ENCODE measurements at regions not wholly inside any gene's neighbourhood (a gene's known extent, or its start where the extent isn't known, plus 50 kb on each side); places are given as distances from the start of the nearest gene placed in this dataset.
A peak's percentile ranks its signal among the peaks of the same experiment; 100 is the strongest.

- TF ChIP-seq CTCF (IDR thresholded peaks at IDR 0.05; ENCODE audit: control insufficient read depth, insufficient read depth, low read depth, low read length, missing control alignments): no peak
- peak; percentile 75 for DNase-seq (ENCODE audit: low read depth)
- no peak overlapping the region for H3K4me3 ChIP-seq (ENCODE audit: control insufficient read depth, low read depth, low read length)
Observed at GRCh38 chr6:40962241-40962640, 76.8 kb downstream of the UNC5CL start.

DNA sequence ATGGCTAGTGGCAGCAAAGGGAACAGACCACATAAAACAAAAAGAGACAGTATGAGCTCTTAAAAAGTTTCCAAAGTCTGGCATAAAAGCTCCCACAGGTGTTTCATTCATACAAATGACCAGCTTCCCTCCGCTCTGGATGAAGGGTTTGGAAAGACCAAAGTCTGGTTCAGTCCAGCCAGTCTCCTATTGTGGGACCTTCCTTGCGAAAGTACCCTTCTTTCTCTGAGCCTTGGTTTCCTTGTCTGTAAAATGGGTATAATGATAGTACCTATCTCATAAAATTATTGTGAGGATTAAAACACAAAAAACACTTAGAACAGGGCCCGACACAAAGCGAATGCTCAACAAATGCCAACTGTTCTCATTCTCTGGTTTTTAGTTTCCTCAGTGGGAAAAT, 77.2 kb downstream of the UNC5CL start:
- DNase-seq (ENCODE audit: low read depth): no peak
- no peak overlapping the region for H3K4me3 ChIP-seq (ENCODE audit: control insufficient read depth, low read depth, low read length)
- TF ChIP-seq CTCF (IDR thresholded peaks at IDR 0.05; ENCODE audit: control insufficient read depth, insufficient read depth, low read depth, low read length, missing control alignments): no peak

GRCh38 chr6:40960742-40961430, 78.1 kb downstream of the UNC5CL start:
- no peak for DNase-seq (ENCODE audit: low read depth)
- TF ChIP-seq CTCF (IDR thresholded peaks at IDR 0.05; ENCODE audit: control insufficient read depth, insufficient read depth, low read depth, low read length, missing control alignments): no peak
- H3K4me3 ChIP-seq (ENCODE audit: control insufficient read depth, low read depth, low read length): no peak overlapping the region

- no peak for DNase-seq (ENCODE audit: low read depth)
- TF ChIP-seq CTCF (IDR thresholded peaks at IDR 0.05; ENCODE audit: control insufficient read depth, insufficient read depth, low read depth, low read length, missing control alignments): no peak
Observed at GRCh38 chr6:40959781-40960327, 79.2 kb downstream of the UNC5CL start.

DNA sequence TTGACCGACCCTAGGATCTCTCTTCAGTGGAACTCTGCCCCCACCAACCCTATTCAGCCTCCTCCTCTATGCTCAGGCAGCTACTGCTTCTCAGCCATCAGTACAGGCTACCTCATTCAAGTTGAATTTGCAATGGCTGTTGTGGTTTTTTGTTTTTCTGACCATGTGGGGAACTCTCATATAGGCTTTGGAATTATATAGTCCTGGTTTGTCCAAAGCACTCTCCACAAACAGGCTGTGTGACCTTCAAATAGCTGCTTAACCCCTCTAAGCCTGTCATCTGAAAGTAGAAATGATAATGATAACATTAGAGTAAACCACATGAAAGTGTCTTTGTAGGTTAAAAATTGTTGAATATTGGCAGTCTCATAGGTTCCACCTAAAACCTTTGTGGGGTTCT, 80.3 kb downstream of the UNC5CL start:
- no peak for TF ChIP-seq CTCF (IDR thresholded peaks at IDR 0.05; ENCODE audit: control insufficient read depth, insufficient read depth, low read depth, low read length, missing control alignments)
- DNase-seq (ENCODE audit: low read depth): no peak
- no peak overlapping the region for H3K4me3 ChIP-seq (ENCODE audit: control insufficient read depth, low read depth, low read length)

More at GRCh38 chr6:40959781-40960327, 79.2 kb downstream of the UNC5CL start:
- no peak overlapping the region for H3K4me3 ChIP-seq (ENCODE audit: control insufficient read depth, low read depth, low read length)

- DNase-seq (ENCODE audit: low read depth): peak; percentile 85
- H3K4me3 ChIP-seq (ENCODE audit: control insufficient read depth, low read depth, low read length): no peak overlapping the region
- TF ChIP-seq CTCF (IDR thresholded peaks at IDR 0.05; ENCODE audit: control insufficient read depth, insufficient read depth, low read depth, low read length, missing control alignments): no peak
Observed at GRCh38 chr6:40957616-40958492, 81.2 kb downstream of the UNC5CL start.

Measured in AG09309 (cell line).